Transverse colon (tissue), 4 donors: ENCODE measurements at regions not wholly inside any gene's neighbourhood (a gene's known extent, or its start where the extent isn't known, plus 50 kb on each side); places are given as distances from the start of the nearest gene placed in this dataset.

Experiments
- CTCF ChIP-seq, 5 experiments: fragments of 200-600 bp in 3 of 5; fragments of 450-650 bp in 2 of 5; sonication (generic) in 3 of 5; IDR thresholded peaks; 1 replicate in 2 of 5; 2 replicates in 3 of 5; pipeline ENCODE4 v1.5.1; 2016 to 2017; ENCODE audit warnings: antibody characterized with exemption in 5 of 5, inconsistent platforms in 3 of 5, mild to moderate bottlenecking in 2 of 5, moderate library complexity in 1 of 5
- POLR2AphosphoS5 ChIP-seq, 3 donors: sonication (generic); formaldehyde crosslinking; IDR thresholded peaks; one replicate each; pipeline ENCODE4 v1.6.1; 2016; ENCODE audit warnings: antibody characterized with exemption in 3 of 3

GRCh38 chr14:89551432-89551831 lies 134.4 kb upstream of the FOXN3 start:
- TF ChIP-seq POLR2AphosphoS5 (IDR thresholded peaks at IDR 0.05) (no peak), CTCF (IDR thresholded peaks at IDR 0.05) (no peak)
